Skin epidermis (tissue), 12 donors: ENCODE measurements at regions not wholly inside any gene's neighbourhood (a gene's known extent, or its start where the extent isn't known, plus 50 kb on each side); places are given as distances from the start of the nearest gene placed in this dataset.

Experiments
- H3K27ac ChIP-seq, 21 experiments: fragments of 200-600 bp; sonication (generic) in 11 of 21; one replicate each; pipeline ENCODE4 v1.5.0; 2020; ENCODE audit warnings: mild to moderate bottlenecking in 3 of 21, inconsistent platforms in 2 of 21, moderate library complexity in 2 of 21
- H3K4me3 ChIP-seq, 7 experiments: fragments of 200-600 bp; sonication (generic) in 2 of 7; one replicate each; pipeline ENCODE4 v1.5.0; 2020; ENCODE audit warnings: inconsistent platforms in 2 of 7, mild to moderate bottlenecking in 2 of 7, moderate library complexity in 1 of 7

DNA sequence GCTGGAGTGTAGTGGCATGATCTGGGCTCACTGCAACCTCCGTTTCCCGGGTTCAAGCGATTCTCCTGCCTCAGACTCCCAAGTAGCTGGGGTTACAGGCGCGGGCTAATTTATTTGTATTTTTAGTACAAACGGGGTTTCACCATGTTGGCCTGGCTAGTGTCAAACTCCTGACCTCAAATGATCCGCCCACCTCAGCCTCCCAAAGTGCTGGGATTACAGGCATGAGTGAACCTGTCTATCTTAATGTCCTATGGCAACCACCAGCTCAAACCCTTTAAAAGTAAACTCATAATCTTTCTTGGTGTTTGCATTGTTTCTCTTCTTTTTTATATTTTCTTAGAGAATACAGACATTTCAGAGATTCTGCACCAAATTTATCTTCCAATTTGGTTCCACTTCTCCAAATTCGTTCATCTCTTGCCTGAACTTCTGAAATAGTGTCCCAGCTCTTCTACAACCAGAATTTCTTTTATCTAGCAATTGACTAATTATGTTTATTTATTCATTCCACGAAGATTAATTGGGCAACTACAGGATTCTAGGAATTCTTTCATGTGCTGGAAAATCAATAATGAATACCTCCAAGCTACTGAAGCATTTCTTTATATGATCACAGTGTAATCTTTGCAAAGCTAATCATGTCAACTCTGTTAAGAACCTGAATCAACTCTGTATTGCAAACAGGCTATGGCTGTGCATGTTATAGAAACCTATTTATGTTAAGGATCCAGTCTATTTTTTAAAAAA lies 60.0 kb upstream of the TYRP1 start:
- no peak overlapping the region for H3K27ac ChIP-seq
- H3K4me3 ChIP-seq, result no peak overlapping the region

DNA sequence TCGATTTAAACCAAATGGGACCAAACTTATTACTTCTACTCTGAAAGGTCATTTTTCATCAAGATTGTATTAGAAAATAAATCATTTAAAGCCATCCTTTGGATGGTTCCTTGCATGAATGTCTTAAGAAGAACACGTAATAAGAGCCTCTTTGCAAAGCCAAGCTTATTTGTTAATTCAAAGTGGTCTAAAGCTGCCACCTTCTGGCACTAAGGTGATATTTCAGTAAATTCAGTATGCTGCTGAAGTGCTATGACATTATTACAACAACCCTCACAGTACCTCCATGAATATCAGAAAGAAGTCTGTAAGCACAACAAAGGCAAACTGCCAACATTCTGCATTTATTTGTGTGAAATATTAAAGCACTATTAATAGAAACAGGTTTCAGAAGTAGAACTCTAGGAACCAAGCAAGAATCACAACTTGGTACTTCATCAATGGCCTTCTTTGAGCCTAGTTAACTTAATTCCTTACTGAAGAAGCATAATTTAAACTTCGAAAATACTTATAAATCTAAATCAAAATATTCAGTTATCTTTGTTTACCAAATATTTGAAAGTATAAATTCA lies 53.1 kb upstream of the TYRP1 start:
- H3K27ac ChIP-seq, result no peak overlapping the region

GRCh38 chr9:12640866-12641636 lies 52.1 kb upstream of the TYRP1 start:
- no peak overlapping the region for H3K27ac ChIP-seq
- no peak overlapping the region for H3K4me3 ChIP-seq

More for the DNA sequence above, 53.1 kb upstream of the TYRP1 start:
- no peak overlapping the region for H3K4me3 ChIP-seq
